ENCODE measurements at regions not wholly inside any gene's neighbourhood (a gene's known extent, or its start where the extent isn't known, plus 50 kb on each side); places are given as distances from the start of the nearest gene placed in this dataset.
A peak's percentile ranks its signal among the peaks of the same experiment; 100 is the strongest.
"Not testable (repeated sequence)": the region's sequence is repeated elsewhere in the genome, so short reads cannot be mapped to it uniquely, and the experiment has no call there.

- ChIA-PET POLR2A (no interaction called here), CTCF (no interaction called here)
- H3K36me3 Mint-ChIP-seq (ENCODE audit: low read depth): no peaks in the 10 kb centered on the region
- no peak overlapping the region for H3K4me3 Mint-ChIP-seq
- no peaks in the 10 kb centered on the region for H3K9me3 Mint-ChIP-seq
- H3K27ac Mint-ChIP-seq: no peak overlapping the region
- DNase-seq: no peak
- H3K27me3 Mint-ChIP-seq: no peaks in the 10 kb centered on the region
- peaks cover 21% of the 10 kb centered on the region for H3K4me1 Mint-ChIP-seq
These were observed 216.6 kb downstream of the KLF6 start for GRCh38 chr10:3568392-3568791.

- Mint-ChIP-seq H3K27me3 (no peaks in the 10 kb centered on the region), H3K36me3 (ENCODE audit: low read depth) (no peaks in the 10 kb centered on the region), H3K4me3 (no peak overlapping the region), H3K4me1 (peaks cover 25% of the 10 kb centered on the region), H3K27ac (no peak overlapping the region), H3K9me3 (no peaks in the 10 kb centered on the region)
- POLR2A ChIA-PET: no interaction called here
- no peak for DNase-seq
- CTCF ChIA-PET: no interaction called here
These were observed 217.6 kb downstream of the KLF6 start for GRCh38 chr10:3567291-3567963.

GRCh38 chr10:3566627-3567026 lies 218.4 kb downstream of the KLF6 start:
- peaks cover 25% of the 10 kb centered on the region for H3K4me1 Mint-ChIP-seq
- H3K27ac Mint-ChIP-seq: no peak overlapping the region
- DNase-seq: no peak
- H3K36me3 Mint-ChIP-seq (ENCODE audit: low read depth): no peaks in the 10 kb centered on the region
- ChIA-PET CTCF (no interaction called here), POLR2A (no interaction called here)
- no peaks in the 10 kb centered on the region for H3K27me3 Mint-ChIP-seq
- H3K4me3 Mint-ChIP-seq: no peak overlapping the region
- no peaks in the 10 kb centered on the region for H3K9me3 Mint-ChIP-seq

- no peak for DNase-seq
- CTCF ChIA-PET: no interaction called here
- H3K4me1 Mint-ChIP-seq: peaks cover 25% of the 10 kb centered on the region
- no peaks in the 10 kb centered on the region for H3K36me3 Mint-ChIP-seq (ENCODE audit: low read depth)
- H3K27me3 Mint-ChIP-seq: no peaks in the 10 kb centered on the region
- no peak overlapping the region for H3K4me3 Mint-ChIP-seq
- POLR2A ChIA-PET: no interaction called here
- no peak overlapping the region for H3K27ac Mint-ChIP-seq
- H3K9me3 Mint-ChIP-seq: no peaks in the 10 kb centered on the region
These were observed 220.5 kb downstream of the KLF6 start for GRCh38 chr10:3564346-3565002.

GRCh38 chr10:3563298-3563697 lies 221.7 kb downstream of the KLF6 start:
- Mint-ChIP-seq H3K27me3 (no peaks in the 10 kb centered on the region), H3K9me3 (no peaks in the 10 kb centered on the region), H3K4me1 (peaks cover 20% of the 10 kb centered on the region), H3K27ac (no peak overlapping the region), H3K36me3 (ENCODE audit: low read depth) (no peaks in the 10 kb centered on the region), H3K4me3 (no peak overlapping the region)
- POLR2A ChIA-PET: no interaction called here
- DNase-seq: peak; percentile 37
- CTCF ChIA-PET: no interaction called here

GRCh38 chr10:3560628-3561027 lies 224.4 kb downstream of the KLF6 start:
- H3K9me3 Mint-ChIP-seq; H3K27me3 Mint-ChIP-seq; H3K27ac Mint-ChIP-seq; CTCF ChIA-PET; H3K36me3 Mint-ChIP-seq (ENCODE audit: low read depth); DNase-seq; H3K4me1 Mint-ChIP-seq; H3K4me3 Mint-ChIP-seq; POLR2A ChIA-PET: not testable (repeated sequence)

- Mint-ChIP-seq H3K36me3 (ENCODE audit: low read depth) (no peaks in the 10 kb centered on the region), H3K4me3 (no peak overlapping the region), H3K4me1 (peaks cover 14% of the 10 kb centered on the region), H3K9me3 (no peaks in the 10 kb centered on the region), H3K27me3 (no peaks in the 10 kb centered on the region), H3K27ac (no peak overlapping the region)
- POLR2A ChIA-PET: no interaction called here
- DNase-seq: no peak
- CTCF ChIA-PET: no interaction called here
These were observed 225.5 kb downstream of the KLF6 start for GRCh38 chr10:3559527-3559926.

GRCh38 chr10:3559011-3559410 lies 226.0 kb downstream of the KLF6 start:
- Mint-ChIP-seq H3K4me1 (peaks cover 19% of the 10 kb centered on the region), H3K9me3 (no peaks in the 10 kb centered on the region), H3K27me3 (no peaks in the 10 kb centered on the region), H3K27ac (no peak overlapping the region), H3K4me3 (no peak overlapping the region), H3K36me3 (ENCODE audit: low read depth) (no peaks in the 10 kb centered on the region)
- CTCF ChIA-PET: no interaction called here
- no peak for DNase-seq
- POLR2A ChIA-PET: no interaction called here

GRCh38 chr10:3556191-3557017 lies 228.6 kb downstream of the KLF6 start:
- H3K36me3 Mint-ChIP-seq (ENCODE audit: low read depth); DNase-seq; POLR2A ChIA-PET; H3K27me3 Mint-ChIP-seq; H3K27ac Mint-ChIP-seq; CTCF ChIA-PET; H3K9me3 Mint-ChIP-seq: not testable (repeated sequence)
- H3K4me3 Mint-ChIP-seq: peak overlapping the region; percentile 56
- peaks cover 17% of the 10 kb centered on the region for H3K4me1 Mint-ChIP-seq

- H3K4me3 Mint-ChIP-seq: no peak overlapping the region
- no peaks in the 10 kb centered on the region for H3K9me3 Mint-ChIP-seq
- CTCF ChIA-PET: no interaction called here
- POLR2A ChIA-PET: no interaction called here
- H3K27ac Mint-ChIP-seq: peak overlapping the region; percentile 29
- no peak for DNase-seq
- H3K4me1 Mint-ChIP-seq: peaks cover 17% of the 10 kb centered on the region
- peaks cover 2% of the 10 kb centered on the region for H3K27me3 Mint-ChIP-seq
- H3K36me3 Mint-ChIP-seq (ENCODE audit: low read depth): no peaks in the 10 kb centered on the region
These were observed 230.9 kb downstream of the KLF6 start for GRCh38 chr10:3554121-3554522.

- peaks cover 17% of the 10 kb centered on the region for H3K4me1 Mint-ChIP-seq
- ChIA-PET CTCF (no interaction called here), POLR2A (no interaction called here)
- H3K27ac Mint-ChIP-seq: no peak overlapping the region
- H3K4me3 Mint-ChIP-seq: no peak overlapping the region
- no peak for DNase-seq
- H3K9me3 Mint-ChIP-seq: peaks cover 11% of the 10 kb centered on the region
- H3K36me3 Mint-ChIP-seq (ENCODE audit: low read depth): peaks cover 4% of the 10 kb centered on the region
- H3K27me3 Mint-ChIP-seq: peaks cover 5% of the 10 kb centered on the region
These were observed 232.7 kb downstream of the KLF6 start for GRCh38 chr10:3552281-3552680.

GRCh38 chr10:3551761-3552160 lies 233.2 kb downstream of the KLF6 start:
- peaks cover 17% of the 10 kb centered on the region for H3K4me1 Mint-ChIP-seq
- ChIA-PET POLR2A (no interaction called here), CTCF (no interaction called here)
- peaks cover 4% of the 10 kb centered on the region for H3K36me3 Mint-ChIP-seq (ENCODE audit: low read depth)
- no peak for DNase-seq
- no peak overlapping the region for H3K4me3 Mint-ChIP-seq
- H3K27me3 Mint-ChIP-seq: peaks cover 5% of the 10 kb centered on the region
- H3K27ac Mint-ChIP-seq: no peak overlapping the region
- H3K9me3 Mint-ChIP-seq: peaks cover 11% of the 10 kb centered on the region

GRCh38 chr10:3549118-3549517 lies 235.9 kb downstream of the KLF6 start:
- DNase-seq: no peak
- CTCF ChIA-PET: no interaction called here
- no peak overlapping the region for H3K27ac Mint-ChIP-seq

GRCh38 chr10:3548702-3549101 lies 236.3 kb downstream of the KLF6 start:
- Mint-ChIP-seq H3K27ac (no peak overlapping the region), H3K36me3 (ENCODE audit: low read depth) (peaks cover 4% of the 10 kb centered on the region), H3K9me3 (peaks cover 11% of the 10 kb centered on the region), H3K4me3 (no peak overlapping the region), H3K27me3 (peaks cover 5% of the 10 kb centered on the region), H3K4me1 (peaks cover 4% of the 10 kb centered on the region)
- CTCF ChIA-PET: no interaction called here
- DNase-seq: no peak
- POLR2A ChIA-PET: no interaction called here

More at GRCh38 chr10:3549118-3549517, 235.9 kb downstream of the KLF6 start:
- Mint-ChIP-seq H3K4me3 (no peak overlapping the region), H3K9me3 (peaks cover 11% of the 10 kb centered on the region), H3K27me3 (peaks cover 5% of the 10 kb centered on the region), H3K4me1 (peaks cover 6% of the 10 kb centered on the region), H3K36me3 (ENCODE audit: low read depth) (peaks cover 4% of the 10 kb centered on the region)
- POLR2A ChIA-PET: no interaction called here
